Keratinocyte (primary cell): ENCODE measurements at regions not wholly inside any gene's neighbourhood (a gene's known extent, or its start where the extent isn't known, plus 50 kb on each side); places are given as distances from the start of the nearest gene placed in this dataset.
A peak's percentile ranks its signal among the peaks of the same experiment; 100 is the strongest.
"Not testable (repeated sequence)": the region's sequence is repeated elsewhere in the genome, so short reads cannot be mapped to it uniquely, and the experiment has no call there.

Experiments used
- DNase-seq: peaks from one replicate; pipeline ENCODE4 v3.0.0-alpha.2; 2011; ENCODE audit warnings: low read depth, missing footprints, low spot score
- FAIRE-seq: peaks from 2 replicates; lab custom pipeline; 2011; peaks lifted over from hg19 to GRCh38; lab: Jason Lieb, UNC
- H2AFZ ChIP-seq: 2 replicates; pipeline ENCODE4 v1.6.0; 2012; ENCODE audit warnings: low read length, control low read depth, inconsistent platforms; ENCODE audit not compliant: control insufficient read depth
- H3K27ac ChIP-seq: 2 replicates; pipeline ENCODE4 v1.5.1; 2011; ENCODE audit warnings: low read length; ENCODE audit not compliant: control insufficient read depth, insufficient read depth
- H3K27me3 ChIP-seq: 3 replicates; pipeline ENCODE4 v1.6.0; 2011; ENCODE audit warnings: low read length; ENCODE audit not compliant: control insufficient read depth, insufficient read depth; ENCODE audit errors: extremely low read depth
- H3K36me3 ChIP-seq, 2 experiments: 2 replicates in 1 of 2; 3 replicates in 1 of 2; pipeline ENCODE4 v1.5.1; 2011; ENCODE audit warnings: low read length in 2 of 2, mild to moderate bottlenecking in 1 of 2; ENCODE audit not compliant: control insufficient read depth in 2 of 2, insufficient read depth in 2 of 2; ENCODE audit errors: extremely low read depth in 1 of 2
- H3K4me1 ChIP-seq: 3 replicates; pipeline ENCODE4 v1.5.1; 2011; ENCODE audit warnings: low read length; ENCODE audit not compliant: control insufficient read depth, insufficient read depth; ENCODE audit errors: extremely low read depth
- H3K4me2 ChIP-seq: 3 replicates; pipeline ENCODE4 v1.6.0; 2011; ENCODE audit warnings: low read depth, low read length; ENCODE audit not compliant: control insufficient read depth, insufficient read depth; ENCODE audit errors: extremely low read depth
- H3K4me3 ChIP-seq, 3 experiments: fragments of 200-600 bp in 1 of 3; sonication (generic) in 1 of 3; 2 replicates in 2 of 3; 3 replicates in 1 of 3; pipeline ENCODE4 v1.5.1; 2011 to 2016; ENCODE audit warnings: low read length in 3 of 3, mild to moderate bottlenecking in 3 of 3, control low read depth in 2 of 3, inconsistent platforms in 1 of 3, low read depth in 1 of 3, mixed read lengths in 1 of 3, mixed run types in 1 of 3, moderate library complexity in 1 of 3; ENCODE audit not compliant: control insufficient read depth in 2 of 3, insufficient read depth in 2 of 3; ENCODE audit errors: extremely low read depth in 1 of 3
- H3K79me2 ChIP-seq: 2 replicates; pipeline ENCODE4 v1.6.0; 2012; ENCODE audit warnings: low read length; ENCODE audit not compliant: control insufficient read depth, insufficient read depth
- H3K9ac ChIP-seq: 3 replicates; pipeline ENCODE4 v1.6.0; 2011; ENCODE audit warnings: low read length; ENCODE audit not compliant: control insufficient read depth, insufficient read depth; ENCODE audit errors: extremely low read depth
- H3K9me1 ChIP-seq: 3 replicates; pipeline ENCODE4 v1.6.0; 2011; ENCODE audit warnings: low read length; ENCODE audit not compliant: control insufficient read depth, insufficient read depth; ENCODE audit errors: extremely low read depth
- H3K9me3 ChIP-seq: 2 replicates; pipeline ENCODE4 v1.5.1; 2012; ENCODE audit warnings: low read depth, low read length; ENCODE audit not compliant: control insufficient read depth
- H4K20me1 ChIP-seq: 3 replicates; pipeline ENCODE4 v1.6.0; 2011; ENCODE audit warnings: low read length; ENCODE audit not compliant: control insufficient read depth, insufficient read depth; ENCODE audit errors: extremely low read depth
- CTCF ChIP-seq, 3 experiments: IDR thresholded peaks in 1 of 3; conservative IDR thresholded peaks in 1 of 3; optimal IDR thresholded peaks in 1 of 3; 2 replicates in 2 of 3; 3 replicates in 1 of 3; pipeline versions ENCODE3 to v1.5.1; 2011; ENCODE audit warnings: low read length in 3 of 3, mild to moderate bottlenecking in 3 of 3, moderate library complexity in 2 of 3, control low read depth in 1 of 3, inconsistent platforms in 1 of 3; ENCODE audit not compliant: insufficient read depth in 2 of 3; ENCODE audit errors: extremely low read depth in 1 of 3
- EZH2 ChIP-seq: IDR thresholded peaks from one replicate; pipeline ENCODE4 v1.6.1; 2012; ENCODE audit warnings: inconsistent platforms, mild to moderate bottlenecking, low read length, moderate library complexity
- dilution Hi-C: fragments of 300-500 bp; cut with MboI; formaldehyde crosslinking; loops from one replicate; pipeline ENCODE4 v1.7.0; 2020; ENCODE audit warnings: low sequenced_read_pairs; ENCODE audit not compliant: extremely low pct_ligation_motif_present

DNA sequence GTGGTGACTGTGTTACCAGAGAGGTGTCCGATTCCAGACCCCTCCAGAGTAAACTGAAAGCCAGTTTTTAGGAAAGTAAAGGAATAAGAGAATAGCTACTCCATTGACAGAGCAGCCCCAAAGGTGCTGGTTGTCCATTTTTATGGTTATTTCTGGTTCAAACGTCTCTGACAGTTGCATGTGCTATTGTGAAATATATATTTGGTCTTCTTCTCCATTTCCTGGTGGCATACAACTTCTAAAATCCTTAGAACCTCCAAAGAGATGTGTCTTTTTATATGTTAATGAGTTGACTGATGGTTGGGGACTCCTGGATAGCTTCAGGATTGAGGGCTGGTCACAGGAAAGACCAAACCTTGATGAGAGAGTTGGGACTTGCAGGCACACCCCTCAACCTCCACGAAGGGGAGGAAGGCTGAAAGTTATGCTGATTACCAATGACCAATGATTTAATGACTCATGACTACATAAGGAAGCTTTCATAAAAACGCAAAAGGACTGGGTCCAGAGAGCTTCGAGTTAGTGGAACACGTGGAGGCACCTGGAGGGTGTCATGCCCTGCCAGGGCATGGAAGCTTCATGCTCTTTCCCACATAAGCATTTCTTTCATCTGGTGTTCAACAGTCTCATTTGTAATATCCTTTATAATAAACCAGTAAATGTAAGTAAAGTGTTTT lies 100.7 kb downstream of the SLC16A1 start:
- H3K9me1 ChIP-seq = no peaks in the 10 kb centered on the region
- dilution Hi-C loops = no loop called here
- H3K9me3 ChIP-seq = no peaks in the 10 kb centered on the region
- no peaks in the 10 kb centered on the region for H4K20me1 ChIP-seq
- no peak for TF ChIP-seq CTCF (optimal IDR thresholded peaks at IDR 0.05 in 1 of 3, IDR thresholded peaks at IDR 0.05 in 1 of 3, conservative IDR thresholded peaks at IDR 0.05 in 1 of 3; ENCODE audit: extremely low read depth in 1 of 3, insufficient read depth in 2 of 3, low read length in 3 of 3)
- no peak for TF ChIP-seq EZH2
- no peaks in the 10 kb centered on the region for H3K36me3 ChIP-seq
- peak overlapping the region; percentile 65 for H3K4me2 ChIP-seq
- no peak for DNase-seq
- H3K9ac ChIP-seq = no peak overlapping the region
- H3K79me2 ChIP-seq = no peaks in the 10 kb centered on the region
- no peak for FAIRE-seq
- peak overlapping the region; percentile 41 for H2AFZ ChIP-seq
- H3K27me3 ChIP-seq = no peaks in the 10 kb centered on the region
- no peak overlapping the region for H3K4me3 ChIP-seq
- H3K27ac ChIP-seq = no peak overlapping the region
- H3K4me1 ChIP-seq = peaks cover 13% of the 10 kb centered on the region

- H3K36me3 ChIP-seq, DNase-seq, H3K27me3 ChIP-seq, dilution Hi-C loops, H3K9me3 ChIP-seq, H3K27ac ChIP-seq, H3K4me3 ChIP-seq, H4K20me1 ChIP-seq, H3K9ac ChIP-seq, FAIRE-seq, H3K9me1 ChIP-seq, H3K79me2 ChIP-seq: not testable (repeated sequence)
- H3K4me2 ChIP-seq = peak overlapping the region; percentile 65
- H2AFZ ChIP-seq = peak overlapping the region; percentile 41
- peaks cover 14% of the 10 kb centered on the region for H3K4me1 ChIP-seq
These were observed 101.5 kb downstream of the SLC16A1 start for GRCh38 chr1:112854368-112854984.

- H3K9me1 ChIP-seq, H4K20me1 ChIP-seq, dilution Hi-C loops, H3K27me3 ChIP-seq, DNase-seq, H3K27ac ChIP-seq, H3K79me2 ChIP-seq, H3K9me3 ChIP-seq, H2AFZ ChIP-seq, H3K4me3 ChIP-seq, H3K9ac ChIP-seq, FAIRE-seq, H3K4me2 ChIP-seq, H3K36me3 ChIP-seq: not testable (repeated sequence)
- H3K4me1 ChIP-seq = peaks cover 17% of the 10 kb centered on the region
These were observed 102.1 kb downstream of the SLC16A1 start for GRCh38 chr1:112853915-112854314.
